Fibroblast of pulmonary artery (primary cell): ENCODE measurements at regions not wholly inside any gene's neighbourhood (a gene's known extent, or its start where the extent isn't known, plus 50 kb on each side); places are given as distances from the start of the nearest gene placed in this dataset.

Experiments used
- DNase-seq: peaks from one replicate; pipeline ENCODE4 v3.0.0-alpha.2; 2010; ENCODE audit warnings: low read depth
- H3K4me3 ChIP-seq: replicated peaks from 2 replicates; pipeline ENCODE4 v1.5.1; 2011; ENCODE audit warnings: low read depth, mild to moderate bottlenecking, control low read depth, low read length, moderate library complexity
- TF ChIP-seq, protein P1 (sequence below): IDR thresholded peaks from 2 replicates; pipeline ENCODE4 v1.5.1; 2011; ENCODE audit warnings: mild to moderate bottlenecking, control low read depth, low read length, inconsistent platforms; ENCODE audit errors: missing control alignments

- no peak for DNase-seq
- no peak overlapping the region for H3K4me3 ChIP-seq
- TF ChIP-seq, protein P1, sequence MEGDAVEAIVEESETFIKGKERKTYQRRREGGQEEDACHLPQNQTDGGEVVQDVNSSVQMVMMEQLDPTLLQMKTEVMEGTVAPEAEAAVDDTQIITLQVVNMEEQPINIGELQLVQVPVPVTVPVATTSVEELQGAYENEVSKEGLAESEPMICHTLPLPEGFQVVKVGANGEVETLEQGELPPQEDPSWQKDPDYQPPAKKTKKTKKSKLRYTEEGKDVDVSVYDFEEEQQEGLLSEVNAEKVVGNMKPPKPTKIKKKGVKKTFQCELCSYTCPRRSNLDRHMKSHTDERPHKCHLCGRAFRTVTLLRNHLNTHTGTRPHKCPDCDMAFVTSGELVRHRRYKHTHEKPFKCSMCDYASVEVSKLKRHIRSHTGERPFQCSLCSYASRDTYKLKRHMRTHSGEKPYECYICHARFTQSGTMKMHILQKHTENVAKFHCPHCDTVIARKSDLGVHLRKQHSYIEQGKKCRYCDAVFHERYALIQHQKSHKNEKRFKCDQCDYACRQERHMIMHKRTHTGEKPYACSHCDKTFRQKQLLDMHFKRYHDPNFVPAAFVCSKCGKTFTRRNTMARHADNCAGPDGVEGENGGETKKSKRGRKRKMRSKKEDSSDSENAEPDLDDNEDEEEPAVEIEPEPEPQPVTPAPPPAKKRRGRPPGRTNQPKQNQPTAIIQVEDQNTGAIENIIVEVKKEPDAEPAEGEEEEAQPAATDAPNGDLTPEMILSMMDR: no peak
These were observed 177.3 kb downstream of the FGF1 start for GRCh38 chr5:142508591-142508990.

- no peak for DNase-seq
- no peak overlapping the region for H3K4me3 ChIP-seq
- TF ChIP-seq, protein P1: no peak
These were observed 178.1 kb downstream of the FGF1 start for GRCh38 chr5:142507531-142508372.

DNA sequence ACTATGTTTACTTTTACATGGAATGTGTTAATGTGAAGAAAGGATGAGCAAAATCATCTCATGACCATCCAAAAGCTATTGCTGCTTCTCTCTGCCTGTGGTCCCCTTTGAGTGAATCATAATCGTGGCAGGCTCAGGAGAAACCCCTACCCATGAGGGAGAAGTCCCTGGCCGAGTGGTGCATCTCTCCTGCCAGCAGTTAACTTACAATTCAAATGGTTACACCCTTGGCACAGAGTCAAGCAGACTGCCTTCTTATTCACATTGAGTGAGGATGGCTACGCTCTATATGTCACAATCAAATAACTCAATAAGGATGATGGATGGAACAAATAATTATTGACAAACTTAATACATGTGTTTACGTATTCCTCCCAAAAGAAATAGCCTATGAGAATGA, 179.1 kb downstream of the FGF1 start:
- TF ChIP-seq, protein P1: no peak
- peak; percentile 53 for DNase-seq
- no peak overlapping the region for H3K4me3 ChIP-seq

DNA sequence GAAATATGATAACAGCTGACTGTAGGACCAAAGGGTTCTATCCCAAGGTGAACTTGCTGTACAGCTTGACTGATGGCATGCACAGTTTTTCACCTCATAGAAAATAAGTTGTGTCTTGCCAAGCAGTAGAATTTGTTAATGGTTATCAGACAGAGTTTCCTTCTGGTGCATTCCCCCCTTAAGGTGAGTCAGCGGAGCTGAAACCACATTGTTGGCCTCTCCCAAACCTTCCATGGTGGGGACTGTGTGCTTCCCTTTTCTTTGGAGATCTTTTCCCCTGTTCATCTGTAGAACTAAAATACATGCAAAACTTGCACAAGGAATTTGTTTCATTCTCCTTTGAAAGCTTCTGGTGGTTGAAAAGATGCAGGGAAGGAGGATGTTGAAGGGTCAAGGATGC, 179.8 kb downstream of the FGF1 start:
- H3K4me3 ChIP-seq: no peak overlapping the region
- DNase-seq: peak; percentile 39
- TF ChIP-seq, protein P1: no peak

DNA sequence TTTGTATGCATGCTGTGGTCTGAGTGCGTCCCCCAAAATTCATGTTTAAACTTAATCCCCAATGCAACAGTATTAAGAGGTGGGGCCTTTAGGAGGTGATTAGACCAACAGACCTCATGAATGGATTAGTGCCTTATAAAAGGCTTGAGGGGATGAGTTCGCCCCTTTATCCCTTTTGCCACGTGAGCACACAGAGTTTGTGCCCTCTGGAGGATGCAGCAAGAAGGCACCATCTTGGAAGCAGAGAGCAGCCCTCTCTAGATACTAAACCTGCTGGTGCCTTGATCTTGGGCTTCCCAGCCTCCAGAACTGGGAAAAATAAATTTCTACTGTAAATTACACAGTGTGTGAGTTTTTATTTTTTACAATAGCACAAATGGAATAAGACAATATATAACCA, 177.1 kb upstream of the SPRY4 start:
- H3K4me3 ChIP-seq: no peak overlapping the region
- no peak for DNase-seq
- TF ChIP-seq, protein P1: no peak

DNA sequence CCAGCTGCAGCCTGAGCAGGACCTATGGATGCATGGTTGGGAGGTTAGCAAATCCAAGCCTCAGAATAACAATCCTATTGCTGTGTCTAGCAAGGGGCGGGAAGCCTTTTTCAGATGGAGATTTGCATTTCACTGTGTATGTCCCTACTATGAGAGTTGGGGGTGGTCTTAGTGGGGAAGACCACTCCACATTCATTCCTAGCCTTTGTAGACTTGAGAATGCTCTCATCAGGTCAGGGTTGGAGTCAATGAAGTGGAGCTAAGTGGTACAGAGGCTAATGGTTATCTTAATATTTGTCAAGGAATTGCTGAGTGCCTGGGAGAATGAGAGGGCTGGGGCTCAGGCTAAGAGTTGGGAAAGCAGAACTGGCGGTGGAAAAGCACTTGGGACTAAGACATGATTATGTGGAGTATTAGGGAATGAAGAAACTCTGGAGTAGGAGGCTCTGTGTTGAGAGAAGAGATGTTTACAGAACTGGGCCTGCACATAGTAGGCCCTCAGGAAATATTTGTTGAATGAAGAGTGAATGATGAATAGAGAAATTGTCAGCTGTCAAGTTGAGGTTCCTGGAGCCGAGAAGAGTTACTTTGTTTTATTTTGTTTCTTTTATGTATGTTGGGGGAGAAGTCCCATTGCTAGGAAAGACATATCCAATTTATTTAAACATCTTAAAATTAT, 175.5 kb upstream of the SPRY4 start:
- TF ChIP-seq, protein P1: no peak

More for the DNA sequence above, 175.5 kb upstream of the SPRY4 start:
- no peak for DNase-seq
- H3K4me3 ChIP-seq: no peak overlapping the region
